Spleen (tissue), 11 donors: ENCODE measurements at regions not wholly inside any gene's neighbourhood (a gene's known extent, or its start where the extent isn't known, plus 50 kb on each side); places are given as distances from the start of the nearest gene placed in this dataset.

Experiments
- DNase-seq: peaks from one replicate; pipeline ENCODE4 v3.0.0-alpha.2; 2020
- H3K27ac ChIP-seq, 8 donors: fragments of 200-600 bp; sonication (generic) in 7 of 8; 1 replicate in 4 of 8; 2 replicates in 4 of 8; pipeline versions ENCODE4 v1.5.0 to v1.8.0; 2016 to 2021; ENCODE audit warnings: inconsistent platforms in 4 of 8, mild to moderate bottlenecking in 4 of 8, moderate library complexity in 1 of 8
- H3K27me3 ChIP-seq, 7 donors: fragments of 200-600 bp; sonication (generic) in 6 of 7; replicated peaks in 1 of 7; 1 replicate in 4 of 7; 2 replicates in 3 of 7; pipeline versions ENCODE4 v1.5.0 to v1.8.0; 2016 to 2021; ENCODE audit warnings: inconsistent platforms in 3 of 7, mild to moderate bottlenecking in 1 of 7
- H3K36me3 ChIP-seq, 6 donors: fragments of 200-600 bp; sonication (generic) in 5 of 6; 1 replicate in 4 of 6; 2 replicates in 2 of 6; pipeline versions ENCODE4 v1.5.0 to v1.8.0; 2016 to 2021; ENCODE audit warnings: inconsistent platforms in 2 of 6
- H3K4me1 ChIP-seq, 6 donors: fragments of 200-600 bp; sonication (generic) in 5 of 6; 1 replicate in 3 of 6; 2 replicates in 3 of 6; pipeline versions ENCODE4 v1.5.0 to v1.8.0; 2016 to 2021; ENCODE audit warnings: inconsistent platforms in 3 of 6
- H3K4me3 ChIP-seq, 8 donors: fragments of 200-600 bp; sonication (generic) in 7 of 8; 1 replicate in 4 of 8; 2 replicates in 4 of 8; pipeline versions ENCODE4 v1.5.0 to v1.8.0; 2016 to 2021; ENCODE audit warnings: inconsistent platforms in 4 of 8, mild to moderate bottlenecking in 4 of 8, moderate library complexity in 2 of 8
- H3K9me3 ChIP-seq, 8 donors: fragments of 200-600 bp; sonication (generic) in 7 of 8; 1 replicate in 4 of 8; 2 replicates in 4 of 8; pipeline versions ENCODE4 v1.5.0 to v1.8.0; 2016 to 2021; ENCODE audit warnings: inconsistent platforms in 4 of 8
- POLR2A ChIP-seq, 3 donors: fragments of 450-650 bp; IDR thresholded peaks; one replicate each; pipeline ENCODE4 v1.5.1; 2017; ENCODE audit warnings: antibody characterized with exemption in 3 of 3, mild to moderate bottlenecking in 1 of 3
- POLR2AphosphoS5 ChIP-seq, 3 donors: sonication (generic); formaldehyde crosslinking; IDR thresholded peaks; one replicate each; pipeline ENCODE4 v1.5.1; 2017; ENCODE audit warnings: antibody characterized with exemption in 3 of 3
- WGBS, 5 donors: extraction: QIAGEN DNeasy Blood & Tissue Kit in 3 of 5; methylation state at CpG; one replicate each; pipeline versions ENCODE4 v1.1.5 to v1.1.7; 2013 to 2018; 5-methylcytosine and 5-hydroxymethylcytosine counted together
- intact Hi-C: fragments of 100-400 bp; cut with DNase I; formaldehyde crosslinking; loops from one replicate; pipeline ENCODE4 v1.15.0; 2023; ENCODE audit warnings: low total_unique reads
- TF ChIP-seq, protein P1 (sequence below), 11 experiments: fragments of 200-600 bp in 7 of 11; fragments of 450-650 bp in 4 of 11; sonication (generic) in 4 of 11; IDR thresholded peaks in 8 of 11; conservative IDR thresholded peaks in 3 of 11; 1 replicate in 7 of 11; 2 replicates in 4 of 11; pipeline versions ENCODE4 v1.4.0 to v1.8.0; 2016 to 2021; ENCODE audit warnings: antibody characterized with exemption in 11 of 11, inconsistent platforms in 4 of 11, mild to moderate bottlenecking in 1 of 11
- donor health status: healthy with polysubstance abuse.
- donor health status: DM: no; HTN: no; CAD: no; lungs with moderate emphysema.
- donor health status: DM: no; HTN: no; CAD: no.
- donor health status: Bipolar disorder and iron deficiency.
- donor health status: healthy.
- donor health status: DM: no; HTN: no; CAD: no.
- donor health status: DM: yes; HTN: yes; CAD: no.

DNA sequence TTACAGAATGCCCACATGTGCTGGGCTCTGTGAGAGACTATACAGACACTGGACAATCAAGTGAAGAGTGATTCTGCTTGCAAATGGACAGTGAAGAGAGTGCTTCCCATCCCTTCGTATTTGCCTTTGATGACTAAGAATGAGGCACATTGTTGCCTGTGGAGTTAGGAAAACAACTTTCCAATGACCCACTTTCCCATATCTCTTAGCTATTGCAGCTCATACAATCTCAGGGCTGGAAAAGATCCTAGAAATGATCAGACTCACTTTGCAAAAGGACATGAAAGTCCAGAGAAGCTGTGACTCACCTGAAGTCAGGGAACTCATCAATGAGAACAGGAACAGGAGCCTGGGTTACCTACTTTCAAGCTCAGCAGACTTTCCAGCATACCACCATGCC is 440.5 kb upstream of the TCF4 start:
- H3K27ac ChIP-seq = no peak overlapping the region
- no peaks in the 10 kb centered on the region for H3K27me3 ChIP-seq
- peaks cover 0 to 14% (median 9%) of the 10 kb centered on the region in 8 donors for H3K9me3 ChIP-seq
- no peak for TF ChIP-seq POLR2AphosphoS5 (IDR thresholded peaks at IDR 0.05)
- TF ChIP-seq POLR2A (IDR thresholded peaks at IDR 0.05) = no peak
- TF ChIP-seq, protein P1, sequence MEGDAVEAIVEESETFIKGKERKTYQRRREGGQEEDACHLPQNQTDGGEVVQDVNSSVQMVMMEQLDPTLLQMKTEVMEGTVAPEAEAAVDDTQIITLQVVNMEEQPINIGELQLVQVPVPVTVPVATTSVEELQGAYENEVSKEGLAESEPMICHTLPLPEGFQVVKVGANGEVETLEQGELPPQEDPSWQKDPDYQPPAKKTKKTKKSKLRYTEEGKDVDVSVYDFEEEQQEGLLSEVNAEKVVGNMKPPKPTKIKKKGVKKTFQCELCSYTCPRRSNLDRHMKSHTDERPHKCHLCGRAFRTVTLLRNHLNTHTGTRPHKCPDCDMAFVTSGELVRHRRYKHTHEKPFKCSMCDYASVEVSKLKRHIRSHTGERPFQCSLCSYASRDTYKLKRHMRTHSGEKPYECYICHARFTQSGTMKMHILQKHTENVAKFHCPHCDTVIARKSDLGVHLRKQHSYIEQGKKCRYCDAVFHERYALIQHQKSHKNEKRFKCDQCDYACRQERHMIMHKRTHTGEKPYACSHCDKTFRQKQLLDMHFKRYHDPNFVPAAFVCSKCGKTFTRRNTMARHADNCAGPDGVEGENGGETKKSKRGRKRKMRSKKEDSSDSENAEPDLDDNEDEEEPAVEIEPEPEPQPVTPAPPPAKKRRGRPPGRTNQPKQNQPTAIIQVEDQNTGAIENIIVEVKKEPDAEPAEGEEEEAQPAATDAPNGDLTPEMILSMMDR (IDR thresholded peaks at IDR 0.05 in 8 of 11, conservative IDR thresholded peaks at IDR 0.05 in 3 of 11) = no peak
- intact Hi-C loops = no loop called here
- H3K4me1 ChIP-seq = no peaks in the 10 kb centered on the region
- H3K36me3 ChIP-seq = no peaks in the 10 kb centered on the region
- no peak overlapping the region for H3K4me3 ChIP-seq
- no peak for DNase-seq
- 0 to 60% (median 0%) methylated on average over 1 of the region's 1 CpG for WGBS, 5 donors

DNA sequence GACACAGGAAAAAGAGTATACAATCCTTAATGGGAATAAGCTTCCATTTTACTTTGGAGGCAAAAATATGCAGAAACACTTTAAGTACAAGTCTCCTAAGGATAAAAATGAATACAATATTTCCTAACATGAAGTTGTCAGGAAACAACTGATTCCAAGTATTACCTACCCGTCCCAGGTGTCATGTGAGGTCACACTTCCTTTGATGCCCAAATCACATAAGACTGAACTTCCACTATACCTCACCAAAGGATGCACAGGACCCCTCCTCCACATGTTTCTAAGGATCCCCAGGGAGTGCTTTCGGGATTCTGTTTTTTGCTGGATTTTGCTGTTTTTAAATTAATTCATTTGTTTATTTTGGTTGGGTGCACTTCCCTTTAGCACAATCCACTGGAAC is 438.5 kb upstream of the TCF4 start:
- WGBS, 5 donors = 31 to 77% (median 45%) methylated on average over 2 of the region's 2 CpGs
- no peaks in the 10 kb centered on the region for H3K27me3 ChIP-seq
- TF ChIP-seq POLR2A (IDR thresholded peaks at IDR 0.05) = no peak
- no peak for TF ChIP-seq POLR2AphosphoS5 (IDR thresholded peaks at IDR 0.05)
- TF ChIP-seq, protein P1 (IDR thresholded peaks at IDR 0.05 in 8 of 11, conservative IDR thresholded peaks at IDR 0.05 in 3 of 11) = no peak
- intact Hi-C loops = no loop called here
- DNase-seq = no peak
- H3K9me3 ChIP-seq = no peaks in the 10 kb centered on the region
- H3K36me3 ChIP-seq = no peaks in the 10 kb centered on the region
- no peaks in the 10 kb centered on the region for H3K4me1 ChIP-seq
- H3K27ac ChIP-seq = no peak overlapping the region
- no peak overlapping the region for H3K4me3 ChIP-seq

DNA sequence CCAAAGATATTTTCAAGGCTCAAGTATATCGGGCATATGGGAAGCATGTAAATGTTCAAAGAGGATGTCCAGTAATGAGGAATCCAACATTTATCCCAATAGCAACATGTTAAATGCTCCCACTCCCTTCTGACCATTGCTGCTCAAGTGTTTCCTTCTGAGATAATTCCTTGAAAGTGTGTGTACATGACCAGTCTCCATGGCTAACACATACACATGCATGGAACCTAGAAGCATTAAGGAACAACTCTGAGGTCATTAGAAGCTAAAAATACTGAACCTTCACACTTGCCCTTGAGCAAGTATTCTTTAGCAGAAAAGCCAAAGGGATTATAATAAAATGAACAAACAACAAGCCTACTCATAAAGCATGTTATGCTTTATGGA is 433.8 kb upstream of the TCF4 start:
- WGBS, 5 donors = 72 to 94% (median 79%) methylated on average over 1 of the region's 1 CpG
- no peaks in the 10 kb centered on the region for H3K27me3 ChIP-seq
- no peaks in the 10 kb centered on the region for H3K4me1 ChIP-seq
- DNase-seq = no peak
- no peak overlapping the region for H3K4me3 ChIP-seq
- no peak overlapping the region for H3K27ac ChIP-seq
- TF ChIP-seq, protein P1 (IDR thresholded peaks at IDR 0.05 in 8 of 11, conservative IDR thresholded peaks at IDR 0.05 in 3 of 11) = no peak
- TF ChIP-seq POLR2A (IDR thresholded peaks at IDR 0.05) (no peak), POLR2AphosphoS5 (IDR thresholded peaks at IDR 0.05) (no peak)
- H3K9me3 ChIP-seq = no peaks in the 10 kb centered on the region
- intact Hi-C loops = no loop called here
- no peaks in the 10 kb centered on the region for H3K36me3 ChIP-seq

DNA sequence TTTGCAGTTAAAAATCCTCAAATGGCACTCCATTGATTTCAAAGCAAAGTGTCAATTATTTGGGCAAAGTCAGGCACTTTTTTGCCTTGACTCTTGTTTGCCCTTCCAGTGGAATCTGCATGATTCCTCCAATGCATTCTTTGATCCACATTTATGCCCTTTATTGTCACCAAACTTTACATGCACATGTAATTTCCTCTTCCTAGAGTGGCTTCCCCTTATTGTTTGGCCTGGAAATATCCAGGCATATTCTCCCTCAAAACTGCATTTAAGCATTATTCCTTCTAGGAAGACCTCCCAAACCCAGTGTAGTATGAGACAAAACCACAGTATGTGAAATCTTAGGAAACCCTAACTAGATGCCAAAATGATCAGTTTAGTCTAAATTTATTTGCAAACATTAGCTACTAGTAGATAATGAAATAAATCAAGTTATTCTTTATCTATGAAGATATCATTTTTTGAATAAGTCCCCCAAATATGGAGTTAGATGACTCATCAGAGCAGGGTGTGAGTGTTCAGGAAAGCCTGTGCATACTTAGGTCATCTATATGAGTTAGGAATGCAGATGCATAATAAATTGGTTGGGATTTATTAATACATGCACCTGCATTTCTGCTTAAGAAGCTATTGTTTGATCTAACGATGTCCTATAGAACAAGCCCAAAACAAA is 433.3 kb upstream of the TCF4 start:
- no peaks in the 10 kb centered on the region for H3K27me3 ChIP-seq
- intact Hi-C loops = no loop called here

More for the DNA sequence above, 433.3 kb upstream of the TCF4 start:
- Histone ChIP-seq H3K4me1 (no peaks in the 10 kb centered on the region), H3K36me3 (no peaks in the 10 kb centered on the region), H3K9me3 (no peaks in the 10 kb centered on the region), H3K4me3 (no peak overlapping the region), H3K27ac (peak overlapping the region in 1 of 8 donors; percentile 5)
- TF ChIP-seq POLR2AphosphoS5 (IDR thresholded peaks at IDR 0.05) (no peak), POLR2A (IDR thresholded peaks at IDR 0.05) (no peak)
- TF ChIP-seq, protein P1 (IDR thresholded peaks at IDR 0.05 in 8 of 11, conservative IDR thresholded peaks at IDR 0.05 in 3 of 11) = no peak
- DNase-seq = no peak
- 65 to 80% (median 77%) methylated on average over 1 of the region's 1 CpG for WGBS, 5 donors
